Activated T-helper 2 cell treated with anti-CD3 and anti-CD28 coated beads, Interferon-gamma antibody, Interleukin-2, Interleukin-4, amounts not matched to agents 10 μg/mL and 5 μg/mL and 100 μg/mL, durations not matched to agents 14 hours and 24 hours and 36 hours (primary cell): ENCODE measurements at regions not wholly inside any gene's neighbourhood (a gene's known extent, or its start where the extent isn't known, plus 50 kb on each side); places are given as distances from the start of the nearest gene placed in this dataset.
"Not testable (repeated sequence)": the region's sequence is repeated elsewhere in the genome, so short reads cannot be mapped to it uniquely, and the experiment has no call there.

Experiments used
- DNase-seq: peaks from one replicate; pipeline ENCODE4 v3.0.0; 2021; ENCODE audit warnings: low spot score
- H3K27ac Mint-ChIP-seq: one replicate; pipeline ENCODE4 v1.8.0; 2021; ENCODE audit warnings: mixed read lengths
- H3K27me3 Mint-ChIP-seq: one replicate; pipeline ENCODE4 v1.8.0; 2021; ENCODE audit warnings: low read depth, mixed read lengths
- H3K36me3 Mint-ChIP-seq: one replicate; pipeline ENCODE4 v1.8.0; 2021; ENCODE audit warnings: low read depth, mixed read lengths
- H3K4me1 Mint-ChIP-seq: one replicate; pipeline ENCODE4 v1.8.0; 2021; ENCODE audit warnings: low read depth, mixed read lengths
- H3K4me3 Mint-ChIP-seq: one replicate; pipeline ENCODE4 v1.8.0; 2021; ENCODE audit warnings: low read depth, mild to moderate bottlenecking, moderate library complexity, mixed read lengths
- H3K9me3 Mint-ChIP-seq: one replicate; pipeline ENCODE4 v1.8.0; 2021; ENCODE audit warnings: mixed read lengths
- intact Hi-C: fragments of 100-400 bp; cut with micrococcal nuclease; formaldehyde crosslinking; loops from one replicate; pipeline ENCODE4 v1.15.1; 2023

DNA sequence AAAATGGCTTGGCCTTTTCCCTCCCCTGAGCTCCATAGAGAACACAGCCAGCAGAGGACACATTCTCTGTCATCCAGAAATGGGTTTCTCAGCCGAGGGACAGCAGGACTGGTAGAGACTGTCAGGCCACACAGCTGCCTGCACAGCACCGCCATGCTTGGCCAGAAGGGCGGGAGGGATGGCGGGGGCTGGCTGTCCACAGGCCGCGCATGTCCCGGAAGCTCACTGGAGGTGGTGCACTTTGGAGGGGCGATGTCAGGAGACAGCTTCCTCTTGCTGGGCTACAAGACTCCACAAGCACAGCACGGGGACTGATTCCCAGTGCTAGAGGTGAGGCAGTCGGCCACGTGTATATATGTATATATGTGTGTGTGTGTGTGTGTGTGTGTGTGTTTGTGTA, 125.3 kb downstream of the GOLGA6L4 start:
- H3K36me3 Mint-ChIP-seq, H3K27ac Mint-ChIP-seq, H3K4me1 Mint-ChIP-seq, H3K9me3 Mint-ChIP-seq, DNase-seq, H3K4me3 Mint-ChIP-seq, H3K27me3 Mint-ChIP-seq, intact Hi-C loops: not testable (repeated sequence)

- not testable (repeated sequence) for H3K27me3 Mint-ChIP-seq, H3K36me3 Mint-ChIP-seq, H3K27ac Mint-ChIP-seq
These were observed 148.8 kb downstream of the GOLGA6L4 start for GRCh38 chr15:84384421-84384820.

DNA sequence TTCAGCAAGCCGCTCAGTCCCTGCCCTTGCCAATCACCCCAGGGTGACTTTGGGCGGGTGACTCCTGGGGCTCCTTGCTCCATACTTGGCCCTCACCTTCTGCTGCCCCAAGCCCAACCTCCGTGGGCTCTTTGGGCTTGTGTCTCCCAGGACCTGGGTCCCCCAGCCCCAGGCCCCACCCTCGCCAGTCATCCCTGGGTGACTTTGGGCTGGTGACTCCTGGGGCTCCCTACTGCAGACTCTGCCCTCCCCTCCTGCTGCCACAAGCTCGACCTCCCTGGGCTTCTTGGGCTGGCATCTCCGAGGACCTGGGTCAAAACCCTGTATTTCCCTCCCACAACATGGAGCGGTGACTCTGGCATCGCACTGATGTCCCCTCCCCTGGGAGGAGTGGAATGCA, 151.5 kb downstream of the GOLGA6L4 start:
- intact Hi-C loops, result no loop called here
- Mint-ChIP-seq H3K27ac (no peak overlapping the region), H3K27me3 (peaks cover 6% of the 10 kb centered on the region), H3K36me3 (no peaks in the 10 kb centered on the region), H3K4me1 (no peaks in the 10 kb centered on the region), H3K9me3 (no peaks in the 10 kb centered on the region), H3K4me3 (no peak overlapping the region)
- DNase-seq, result no peak

More at GRCh38 chr15:84384421-84384820, 148.8 kb downstream of the GOLGA6L4 start:
- H3K4me1 Mint-ChIP-seq, H3K4me3 Mint-ChIP-seq, H3K9me3 Mint-ChIP-seq, intact Hi-C loops, DNase-seq: not testable (repeated sequence)

- H3K4me1 Mint-ChIP-seq, DNase-seq, intact Hi-C loops, H3K36me3 Mint-ChIP-seq, H3K27ac Mint-ChIP-seq, H3K9me3 Mint-ChIP-seq, H3K27me3 Mint-ChIP-seq, H3K4me3 Mint-ChIP-seq: not testable (repeated sequence)
These were observed 152.6 kb downstream of the GOLGA6L4 start for GRCh38 chr15:84388201-84388600.

DNA sequence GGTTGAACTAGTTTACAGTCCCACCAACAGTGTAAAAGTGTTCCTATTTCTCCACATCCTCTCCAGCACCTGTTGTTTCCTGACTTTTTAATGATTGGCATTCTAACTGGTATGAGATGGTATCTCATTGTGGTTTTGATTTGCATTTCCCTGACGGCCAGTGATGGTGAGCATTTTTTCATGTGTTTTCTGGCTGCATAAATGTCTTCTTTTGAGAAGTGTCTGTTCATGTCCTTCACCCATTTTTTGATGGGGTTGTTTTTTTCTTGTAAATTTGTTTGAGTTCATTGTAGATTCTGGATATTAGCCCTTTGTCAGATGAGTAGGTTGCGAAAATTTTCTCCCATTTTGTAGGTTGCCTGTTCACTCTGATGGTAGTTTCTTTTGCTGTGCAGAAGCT, 153.1 kb downstream of the GOLGA6L4 start:
- intact Hi-C loops, H3K27ac Mint-ChIP-seq, H3K4me3 Mint-ChIP-seq, DNase-seq, H3K36me3 Mint-ChIP-seq, H3K27me3 Mint-ChIP-seq, H3K4me1 Mint-ChIP-seq, H3K9me3 Mint-ChIP-seq: not testable (repeated sequence)

DNA sequence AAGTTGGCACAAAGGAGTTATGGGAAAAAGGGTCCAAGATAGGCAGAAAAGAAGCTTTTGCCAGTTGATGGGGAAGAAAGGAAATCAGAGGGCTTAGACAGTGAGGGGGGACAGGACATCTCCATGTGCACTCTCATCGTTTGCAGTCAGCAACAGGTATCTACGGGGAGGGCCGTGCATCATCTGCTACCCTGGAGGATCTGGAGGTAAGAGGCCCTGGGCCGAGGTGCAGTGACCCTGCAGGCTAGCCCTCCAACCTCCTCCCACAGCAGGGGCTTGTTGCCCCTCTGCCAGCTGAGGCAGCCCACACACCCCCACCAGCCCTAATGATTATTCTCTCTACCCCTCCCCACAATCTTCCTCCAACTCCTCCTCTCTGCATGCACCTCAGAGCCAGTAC, 154.8 kb downstream of the GOLGA6L4 start:
- H3K4me1 Mint-ChIP-seq, H3K4me3 Mint-ChIP-seq, H3K27me3 Mint-ChIP-seq, H3K27ac Mint-ChIP-seq, DNase-seq, intact Hi-C loops, H3K36me3 Mint-ChIP-seq, H3K9me3 Mint-ChIP-seq: not testable (repeated sequence)

DNA sequence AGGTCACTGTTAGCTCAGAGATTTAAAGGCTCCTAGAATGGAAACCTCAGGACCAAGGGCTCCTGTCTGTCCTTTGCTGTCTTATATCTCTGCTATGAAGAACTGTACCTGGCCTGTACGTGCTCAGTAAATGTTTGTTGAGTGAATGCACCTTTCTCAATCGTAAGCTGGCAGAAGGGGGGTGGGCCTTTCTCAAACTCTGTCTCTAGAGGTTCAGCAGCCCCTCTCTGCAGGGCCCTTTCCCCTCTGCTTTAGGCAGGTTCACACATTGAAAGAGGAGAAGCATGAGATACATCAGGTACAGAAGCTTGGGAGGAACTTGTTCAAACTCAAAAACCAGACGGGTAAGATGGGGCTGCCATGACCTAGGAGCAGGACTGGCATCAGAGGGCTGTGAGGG, 155.6 kb downstream of the GOLGA6L4 start:
- H3K36me3 Mint-ChIP-seq, result no peaks in the 10 kb centered on the region
- peaks cover 2% of the 10 kb centered on the region for H3K27me3 Mint-ChIP-seq
- no peak for DNase-seq
- intact Hi-C loops, result no loop called here
- H3K4me1 Mint-ChIP-seq, result no peaks in the 10 kb centered on the region
- no peak overlapping the region for H3K27ac Mint-ChIP-seq
- no peak overlapping the region for H3K4me3 Mint-ChIP-seq
- H3K9me3 Mint-ChIP-seq, result no peaks in the 10 kb centered on the region

DNA sequence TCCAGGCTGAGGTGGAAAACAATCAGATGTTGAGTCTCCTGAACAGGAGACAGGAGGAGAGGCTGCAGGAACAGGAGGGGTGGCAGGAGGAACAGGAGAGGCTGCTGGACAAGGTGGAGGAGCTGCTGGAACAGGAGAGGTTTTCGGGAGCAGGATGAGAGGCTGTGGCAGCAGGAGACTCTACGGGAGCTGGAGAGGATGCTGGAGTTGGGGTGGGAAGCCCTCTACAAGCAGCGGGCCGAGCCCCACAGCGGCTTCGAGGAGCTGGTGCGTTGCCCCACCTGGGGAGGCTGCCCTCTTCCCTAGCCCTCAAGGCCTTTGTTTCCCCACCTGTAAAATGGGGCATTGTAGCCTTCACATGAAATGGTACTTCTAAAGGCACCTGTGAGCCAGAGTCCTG, 156.4 kb downstream of the GOLGA6L4 start:
- intact Hi-C loops, H3K36me3 Mint-ChIP-seq, H3K27me3 Mint-ChIP-seq, H3K27ac Mint-ChIP-seq, H3K4me3 Mint-ChIP-seq, H3K4me1 Mint-ChIP-seq, DNase-seq, H3K9me3 Mint-ChIP-seq: not testable (repeated sequence)

- H3K27me3 Mint-ChIP-seq, H3K27ac Mint-ChIP-seq, H3K4me1 Mint-ChIP-seq, H3K36me3 Mint-ChIP-seq, DNase-seq, H3K9me3 Mint-ChIP-seq, H3K4me3 Mint-ChIP-seq, intact Hi-C loops: not testable (repeated sequence)
These were observed 157.9 kb downstream of the GOLGA6L4 start for GRCh38 chr15:84393386-84393936.

DNA sequence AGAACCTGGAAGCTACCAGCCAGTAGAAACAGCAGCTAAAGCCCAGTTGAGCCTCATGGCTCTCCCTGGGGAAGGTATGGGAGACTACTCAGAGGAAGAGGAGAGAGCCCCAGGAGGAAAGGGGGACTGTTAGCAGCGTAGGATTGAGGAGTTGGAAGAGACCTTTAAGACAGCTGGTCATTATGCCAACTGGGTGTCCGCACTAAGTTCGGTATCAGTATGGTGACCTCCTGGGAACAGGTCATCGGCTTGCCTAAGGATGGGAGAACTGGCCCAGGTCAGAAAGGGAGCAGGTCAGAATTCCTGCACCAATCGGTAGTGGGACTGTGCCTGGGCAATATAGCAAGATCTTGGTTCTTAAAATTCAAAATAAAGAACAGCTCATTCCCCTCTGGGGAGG, 158.4 kb downstream of the GOLGA6L4 start:
- intact Hi-C loops, H3K9me3 Mint-ChIP-seq, H3K4me3 Mint-ChIP-seq, H3K36me3 Mint-ChIP-seq, H3K27me3 Mint-ChIP-seq, H3K4me1 Mint-ChIP-seq, H3K27ac Mint-ChIP-seq, DNase-seq: not testable (repeated sequence)

GRCh38 chr15:84395384-84395783, 159.8 kb downstream of the GOLGA6L4 start:
- H3K4me1 Mint-ChIP-seq, H3K27me3 Mint-ChIP-seq, H3K4me3 Mint-ChIP-seq, H3K9me3 Mint-ChIP-seq, H3K36me3 Mint-ChIP-seq, DNase-seq, intact Hi-C loops, H3K27ac Mint-ChIP-seq: not testable (repeated sequence)

GRCh38 chr15:84395881-84396280, 160.3 kb downstream of the GOLGA6L4 start:
- H3K9me3 Mint-ChIP-seq, intact Hi-C loops, H3K36me3 Mint-ChIP-seq, H3K27ac Mint-ChIP-seq, DNase-seq, H3K4me3 Mint-ChIP-seq, H3K27me3 Mint-ChIP-seq, H3K4me1 Mint-ChIP-seq: not testable (repeated sequence)

- intact Hi-C loops, DNase-seq, H3K9me3 Mint-ChIP-seq, H3K4me3 Mint-ChIP-seq, H3K27ac Mint-ChIP-seq, H3K27me3 Mint-ChIP-seq, H3K4me1 Mint-ChIP-seq, H3K36me3 Mint-ChIP-seq: not testable (repeated sequence)
These were observed 161.5 kb downstream of the GOLGA6L4 start for GRCh38 chr15:84397066-84397465.

DNA sequence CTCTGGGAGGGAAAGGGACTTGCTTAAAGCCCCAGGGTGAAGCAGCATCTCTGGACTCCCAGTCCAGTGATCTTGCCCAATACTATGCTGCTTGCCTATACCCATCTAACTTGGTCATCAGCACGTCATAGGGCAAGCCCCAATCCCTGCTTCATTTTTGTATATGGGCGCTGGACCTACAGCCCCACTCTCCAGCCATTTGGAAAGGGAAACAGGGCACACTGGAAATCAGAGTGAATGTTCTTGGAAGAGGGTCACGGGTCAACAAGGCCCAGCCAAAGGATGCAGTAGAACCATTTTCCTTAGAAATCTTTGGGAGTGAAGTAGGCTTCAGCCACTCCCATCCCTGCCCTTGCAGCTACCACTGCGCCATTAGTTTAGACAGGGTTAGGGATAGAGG, 162.5 kb downstream of the GOLGA6L4 start:
- H3K27ac Mint-ChIP-seq, H3K4me1 Mint-ChIP-seq, intact Hi-C loops, H3K27me3 Mint-ChIP-seq, DNase-seq, H3K36me3 Mint-ChIP-seq, H3K4me3 Mint-ChIP-seq, H3K9me3 Mint-ChIP-seq: not testable (repeated sequence)
